ENCODE measurements at regions not wholly inside any gene's neighbourhood (a gene's known extent, or its start where the extent isn't known, plus 50 kb on each side); places are given as distances from the start of the nearest gene placed in this dataset.
"Not testable (repeated sequence)": the region's sequence is repeated elsewhere in the genome, so short reads cannot be mapped to it uniquely, and the experiment has no call there.

DNA sequence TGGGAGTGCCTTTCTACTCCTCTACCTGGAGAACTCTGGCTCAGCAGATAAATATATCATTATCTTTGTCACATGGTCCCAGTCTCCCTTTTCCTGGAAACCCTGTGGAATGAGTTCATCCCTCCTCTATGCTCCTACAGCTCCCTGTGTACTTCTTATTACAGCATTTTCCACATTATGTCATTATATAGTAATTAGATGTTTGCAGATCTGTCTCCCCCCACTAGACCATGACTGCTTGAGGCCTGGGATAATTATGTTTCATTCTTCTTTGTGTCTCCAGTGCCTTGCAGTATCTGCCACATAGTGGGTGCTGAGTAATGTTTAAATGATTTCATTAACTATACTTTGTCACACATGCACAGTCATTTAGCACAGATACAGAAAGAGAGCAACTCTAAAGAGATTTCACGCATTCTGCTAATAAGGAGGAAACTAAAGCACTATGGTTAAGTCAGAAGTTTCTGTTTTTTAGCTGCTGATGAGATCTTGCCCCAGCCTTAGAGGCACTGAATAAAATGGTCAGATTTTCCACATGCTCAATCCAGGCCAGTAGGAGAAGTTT is 66.1 kb upstream of the DIAPH3 start:
- H3K36me3 Mint-ChIP-seq (ENCODE audit: low read depth), result no peaks in the 10 kb centered on the region
- no peak overlapping the region for H3K27ac Mint-ChIP-seq (ENCODE audit: unreplicated experiment)
- no peaks in the 10 kb centered on the region for H3K4me1 Mint-ChIP-seq
- TF ChIP-seq, protein P1, sequence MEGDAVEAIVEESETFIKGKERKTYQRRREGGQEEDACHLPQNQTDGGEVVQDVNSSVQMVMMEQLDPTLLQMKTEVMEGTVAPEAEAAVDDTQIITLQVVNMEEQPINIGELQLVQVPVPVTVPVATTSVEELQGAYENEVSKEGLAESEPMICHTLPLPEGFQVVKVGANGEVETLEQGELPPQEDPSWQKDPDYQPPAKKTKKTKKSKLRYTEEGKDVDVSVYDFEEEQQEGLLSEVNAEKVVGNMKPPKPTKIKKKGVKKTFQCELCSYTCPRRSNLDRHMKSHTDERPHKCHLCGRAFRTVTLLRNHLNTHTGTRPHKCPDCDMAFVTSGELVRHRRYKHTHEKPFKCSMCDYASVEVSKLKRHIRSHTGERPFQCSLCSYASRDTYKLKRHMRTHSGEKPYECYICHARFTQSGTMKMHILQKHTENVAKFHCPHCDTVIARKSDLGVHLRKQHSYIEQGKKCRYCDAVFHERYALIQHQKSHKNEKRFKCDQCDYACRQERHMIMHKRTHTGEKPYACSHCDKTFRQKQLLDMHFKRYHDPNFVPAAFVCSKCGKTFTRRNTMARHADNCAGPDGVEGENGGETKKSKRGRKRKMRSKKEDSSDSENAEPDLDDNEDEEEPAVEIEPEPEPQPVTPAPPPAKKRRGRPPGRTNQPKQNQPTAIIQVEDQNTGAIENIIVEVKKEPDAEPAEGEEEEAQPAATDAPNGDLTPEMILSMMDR (conservative IDR thresholded peaks at IDR 0.05), result no peak
- no peaks in the 10 kb centered on the region for H3K9me3 Mint-ChIP-seq
- H3K4me3 Mint-ChIP-seq, result no peak overlapping the region
- H3K27me3 Mint-ChIP-seq (ENCODE audit: low read depth), result no peaks in the 10 kb centered on the region
- DNase-seq (ENCODE audit: low read depth, low spot score), result no peak

DNA sequence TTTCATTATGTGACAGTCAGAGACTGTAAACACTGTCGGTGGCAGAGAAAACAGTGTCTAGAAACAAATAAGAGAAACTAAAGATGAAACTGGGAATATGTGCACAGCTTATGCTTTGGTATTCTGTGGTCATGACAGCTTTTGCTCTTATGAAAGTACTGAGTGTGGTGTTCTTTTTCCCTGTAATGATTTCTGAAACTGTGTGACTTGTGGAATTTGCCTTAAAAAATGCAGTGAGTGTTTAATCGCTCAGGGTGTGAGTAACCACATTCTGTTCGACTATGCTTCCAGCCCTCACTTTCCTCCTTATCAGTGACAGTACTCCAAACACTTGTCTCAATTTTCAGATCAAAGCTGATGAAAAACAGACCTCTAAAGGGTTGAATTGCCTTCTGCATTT is 66.9 kb upstream of the DIAPH3 start:
- Mint-ChIP-seq H3K27me3 (ENCODE audit: low read depth) (no peaks in the 10 kb centered on the region), H3K4me1 (no peaks in the 10 kb centered on the region), H3K27ac (ENCODE audit: unreplicated experiment) (no peak overlapping the region)

DNA sequence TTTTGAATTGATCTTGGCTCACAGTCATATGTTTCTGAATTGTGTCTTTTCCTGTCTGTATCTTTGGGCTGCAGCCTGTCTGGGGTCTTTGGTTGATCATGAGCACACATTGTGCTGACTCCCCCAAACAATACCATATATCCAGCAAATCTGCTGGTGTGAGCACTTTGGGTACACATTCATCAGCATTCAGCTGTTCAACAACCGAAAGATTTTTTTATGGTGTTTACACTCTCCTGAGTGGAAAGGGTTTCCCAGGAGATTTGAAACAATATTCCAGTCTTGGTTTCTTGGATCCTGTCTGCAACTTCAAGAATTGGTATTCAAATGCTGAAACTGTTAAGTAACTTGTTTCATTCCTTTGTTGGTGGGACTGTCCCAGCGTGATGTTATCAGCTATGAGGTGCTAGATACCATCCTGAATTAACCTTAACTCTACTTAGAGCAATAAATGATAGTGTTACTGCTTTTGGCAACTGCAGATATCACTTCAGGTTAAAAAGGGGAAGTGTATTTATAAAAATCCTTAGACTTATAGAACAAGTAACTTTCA is 78.4 kb upstream of the DIAPH3 start:
- no peaks in the 10 kb centered on the region for H3K9me3 Mint-ChIP-seq
- DNase-seq (ENCODE audit: low read depth, low spot score), result no peak
- H3K4me1 Mint-ChIP-seq, result no peaks in the 10 kb centered on the region
- H3K36me3 Mint-ChIP-seq (ENCODE audit: low read depth), result no peaks in the 10 kb centered on the region
- H3K27me3 Mint-ChIP-seq (ENCODE audit: low read depth), result no peaks in the 10 kb centered on the region
- no peak overlapping the region for H3K4me3 Mint-ChIP-seq
- H3K27ac Mint-ChIP-seq (ENCODE audit: unreplicated experiment), result no peak overlapping the region
- TF ChIP-seq, protein P1 (conservative IDR thresholded peaks at IDR 0.05), result no peak

More for the DNA sequence above, 66.9 kb upstream of the DIAPH3 start:
- H3K9me3 Mint-ChIP-seq, result no peaks in the 10 kb centered on the region
- no peaks in the 10 kb centered on the region for H3K36me3 Mint-ChIP-seq (ENCODE audit: low read depth)
- DNase-seq (ENCODE audit: low read depth, low spot score), result no peak
- H3K4me3 Mint-ChIP-seq, result no peak overlapping the region
- TF ChIP-seq, protein P1 (conservative IDR thresholded peaks at IDR 0.05), result no peak

DNA sequence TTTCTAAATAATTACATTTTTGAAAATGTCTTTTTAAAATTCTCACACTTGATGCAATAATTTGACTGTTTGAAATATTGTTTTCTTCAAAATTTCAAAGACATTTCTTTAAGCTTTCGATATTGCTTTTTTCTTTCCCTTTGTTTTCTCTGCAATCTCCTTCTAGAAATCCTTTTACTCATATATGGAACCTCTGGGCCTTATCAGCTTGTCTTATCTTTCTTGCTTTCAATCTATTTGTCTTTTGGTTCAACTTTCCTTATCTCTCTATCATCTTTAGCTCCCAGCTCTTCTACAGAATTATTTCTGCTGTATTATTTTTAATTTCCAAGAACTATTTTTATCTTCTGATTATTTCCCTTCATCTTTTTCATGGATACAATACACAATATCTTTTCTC is 80.7 kb upstream of the DIAPH3 start:
- H3K27me3 Mint-ChIP-seq (ENCODE audit: low read depth), result no peaks in the 10 kb centered on the region

DNA sequence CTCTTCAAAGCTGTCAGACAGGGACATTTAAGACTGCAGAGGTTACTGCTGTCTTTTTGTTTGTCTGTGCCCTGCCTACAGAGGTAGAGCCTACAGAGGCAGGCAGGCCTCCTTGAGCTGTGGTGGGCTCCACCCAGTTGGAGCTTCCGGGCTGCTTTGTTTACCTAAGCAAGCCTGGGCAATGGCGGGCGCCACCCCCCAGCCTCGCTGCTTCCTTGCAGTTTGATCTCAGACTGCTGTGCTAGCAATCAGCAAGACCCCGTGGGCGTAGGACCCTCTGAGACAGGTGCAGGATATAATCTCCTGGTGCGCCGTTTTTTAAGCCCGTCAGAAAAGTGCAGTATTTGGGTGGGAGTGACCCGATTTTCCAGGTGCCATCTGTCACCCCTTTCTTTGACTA is 87.7 kb upstream of the DIAPH3 start:
- H3K9me3 Mint-ChIP-seq; H3K36me3 Mint-ChIP-seq (ENCODE audit: low read depth); H3K4me1 Mint-ChIP-seq; H3K27ac Mint-ChIP-seq (ENCODE audit: unreplicated experiment); H3K4me3 Mint-ChIP-seq; DNase-seq (ENCODE audit: low read depth, low spot score); H3K27me3 Mint-ChIP-seq (ENCODE audit: low read depth): not testable (repeated sequence)

More for the DNA sequence above, 80.7 kb upstream of the DIAPH3 start:
- Mint-ChIP-seq H3K9me3 (no peaks in the 10 kb centered on the region), H3K4me3 (no peak overlapping the region), H3K27ac (ENCODE audit: unreplicated experiment) (no peak overlapping the region), H3K36me3 (ENCODE audit: low read depth) (no peaks in the 10 kb centered on the region), H3K4me1 (no peaks in the 10 kb centered on the region)
- TF ChIP-seq, protein P1 (conservative IDR thresholded peaks at IDR 0.05), result no peak
- no peak for DNase-seq (ENCODE audit: low read depth, low spot score)

DNA sequence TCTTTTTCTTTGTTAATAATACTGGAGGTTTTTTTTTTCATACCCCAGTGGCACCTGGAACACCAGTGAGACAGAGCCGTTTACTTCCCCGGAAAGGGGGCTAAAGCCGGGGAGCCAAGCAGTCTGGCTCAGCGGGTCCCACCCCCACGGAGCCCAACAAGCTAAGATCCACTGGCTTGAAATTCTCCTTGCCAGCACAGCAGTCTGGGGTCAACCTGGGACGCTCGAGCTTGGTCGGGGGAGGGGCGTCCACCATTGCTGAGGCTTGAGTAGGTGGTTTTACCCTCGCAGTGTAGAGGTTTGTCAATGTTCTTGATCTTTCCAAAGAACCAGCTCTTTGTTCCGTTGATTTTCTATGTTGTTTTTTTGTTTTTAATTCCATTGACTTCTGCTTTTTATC is 94.6 kb upstream of the DIAPH3 start:
- no peak overlapping the region for H3K4me3 Mint-ChIP-seq
- TF ChIP-seq, protein P1 (conservative IDR thresholded peaks at IDR 0.05), result no peak
- peaks cover 6% of the 10 kb centered on the region for H3K36me3 Mint-ChIP-seq (ENCODE audit: low read depth)
- peaks cover 8% of the 10 kb centered on the region for H3K9me3 Mint-ChIP-seq
- no peak for DNase-seq (ENCODE audit: low read depth, low spot score)
- H3K27ac Mint-ChIP-seq (ENCODE audit: unreplicated experiment), result no peak overlapping the region
- H3K27me3 Mint-ChIP-seq (ENCODE audit: low read depth), result peaks cover 3% of the 10 kb centered on the region
- peaks cover 5% of the 10 kb centered on the region for H3K4me1 Mint-ChIP-seq

All from neural crest cell (in vitro differentiated cells).